ENCODE measurements at regions not wholly inside any gene's neighbourhood (a gene's known extent, or its start where the extent isn't known, plus 50 kb on each side); places are given as distances from the start of the nearest gene placed in this dataset.
"Not testable (repeated sequence)": the region's sequence is repeated elsewhere in the genome, so short reads cannot be mapped to it uniquely, and the experiment has no call there.

- no peak for DNase-seq (ENCODE audit: low spot score)
Observed at GRCh38 chr2:210730672-210731071, 174.3 kb downstream of the CPS1 start.

GRCh38 chr2:210746826-210747225, 190.4 kb downstream of the CPS1 start:
- DNase-seq (ENCODE audit: low spot score), result not testable (repeated sequence)

- no peak for DNase-seq (ENCODE audit: low spot score)
Observed at GRCh38 chr2:210752532-210752931, 196.1 kb downstream of the CPS1 start.

GRCh38 chr2:210753386-210753785, 197.0 kb downstream of the CPS1 start:
- no peak for DNase-seq (ENCODE audit: low spot score)

- no peak for DNase-seq (ENCODE audit: low spot score)
Observed at GRCh38 chr2:210756855-210757254, 200.5 kb downstream of the CPS1 start.

- no peak for DNase-seq (ENCODE audit: low spot score)
Observed at GRCh38 chr2:210762604-210763588, 206.5 kb downstream of the CPS1 start.

GRCh38 chr2:210768329-210768910, 212.0 kb downstream of the CPS1 start:
- no peak for DNase-seq (ENCODE audit: low spot score)

- DNase-seq (ENCODE audit: low spot score), result no peak
Observed at GRCh38 chr2:210776756-210777155, 220.4 kb downstream of the CPS1 start.

- no peak for DNase-seq (ENCODE audit: low spot score)
Observed at GRCh38 chr2:210782222-210782621, 225.8 kb downstream of the CPS1 start.

- DNase-seq (ENCODE audit: low spot score), result not testable (repeated sequence)
Observed at GRCh38 chr2:210787831-210788230, 231.4 kb downstream of the CPS1 start.

- no peak for DNase-seq (ENCODE audit: low spot score)
Observed at GRCh38 chr2:210792000-210792399, 235.6 kb downstream of the CPS1 start.

GRCh38 chr2:210795506-210795905, 239.1 kb downstream of the CPS1 start:
- DNase-seq (ENCODE audit: low spot score), result no peak

- DNase-seq (ENCODE audit: low spot score), result no peak
Observed at GRCh38 chr2:210798180-210798579, 241.8 kb downstream of the CPS1 start.

- DNase-seq (ENCODE audit: low spot score), result no peak
Observed at GRCh38 chr2:210814251-210815025, 258.0 kb downstream of the CPS1 start.

- no peak for DNase-seq (ENCODE audit: low spot score)
Observed at GRCh38 chr2:210816769-210817168, 260.4 kb downstream of the CPS1 start.

GRCh38 chr2:210818473-210818872, 262.1 kb downstream of the CPS1 start:
- no peak for DNase-seq (ENCODE audit: low spot score)

GRCh38 chr2:210833403-210833802, 277.0 kb downstream of the CPS1 start:
- DNase-seq (ENCODE audit: low spot score), result no peak

- DNase-seq (ENCODE audit: low spot score), result no peak
Observed at GRCh38 chr2:210839034-210839433, 282.6 kb downstream of the CPS1 start.

GRCh38 chr2:210839450-210839849, 283.1 kb downstream of the CPS1 start:
- DNase-seq (ENCODE audit: low spot score), result no peak

GRCh38 chr2:210842896-210843295, 286.5 kb downstream of the CPS1 start:
- DNase-seq (ENCODE audit: low spot score), result no peak

GRCh38 chr2:210844016-210844415, 287.6 kb downstream of the CPS1 start:
- no peak for DNase-seq (ENCODE audit: low spot score)

- no peak for DNase-seq (ENCODE audit: low spot score)
Observed at GRCh38 chr2:210859314-210859713, 302.9 kb downstream of the CPS1 start.

GRCh38 chr2:210860276-210860675, 303.9 kb downstream of the CPS1 start:
- no peak for DNase-seq (ENCODE audit: low spot score)
